ENCODE measurements at regions not wholly inside any gene's neighbourhood (a gene's known extent, or its start where the extent isn't known, plus 50 kb on each side); places are given as distances from the start of the nearest gene placed in this dataset.

DNA sequence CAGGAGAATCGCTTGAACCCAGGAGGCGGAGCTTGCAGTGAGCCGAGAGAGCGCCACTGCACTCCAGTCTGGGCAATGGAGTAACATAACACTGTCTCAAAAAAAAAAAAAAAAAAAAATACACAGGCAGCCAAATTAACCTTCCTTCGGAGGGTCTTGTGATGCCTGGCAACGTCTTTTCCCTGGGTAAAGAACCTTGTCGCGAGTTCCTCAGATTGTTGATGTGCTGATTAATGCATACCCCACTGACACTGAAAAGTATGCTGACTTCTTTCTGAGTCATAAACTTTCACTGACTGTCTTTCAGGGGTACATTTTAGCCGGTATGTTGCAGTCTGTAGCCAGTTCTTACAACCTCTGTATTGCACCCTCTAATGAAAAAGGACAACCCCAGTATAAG lies 95.1 kb upstream of the SOD1 start:
- DNase-seq = no peak

DNA sequence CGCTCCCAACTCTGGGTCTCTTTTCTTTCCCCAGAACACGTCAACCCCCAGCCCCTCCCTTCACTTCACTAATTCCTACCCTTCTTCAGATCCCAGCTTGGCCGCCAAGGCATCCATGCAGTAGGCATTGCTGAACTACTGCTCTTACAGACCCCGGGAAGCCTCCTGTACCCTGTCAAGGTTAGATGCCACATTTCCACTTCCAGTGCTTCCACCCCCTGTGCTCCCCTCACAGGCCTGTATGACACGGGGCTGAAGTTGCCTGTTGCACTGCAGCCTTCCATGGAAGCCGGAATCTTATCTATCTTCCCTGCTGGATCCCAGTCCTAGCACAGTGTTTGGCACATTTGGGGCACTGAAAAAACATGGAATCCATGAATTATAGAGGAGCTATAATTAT lies 99.0 kb upstream of the SOD1 start:
- DNase-seq = no peak

DNA sequence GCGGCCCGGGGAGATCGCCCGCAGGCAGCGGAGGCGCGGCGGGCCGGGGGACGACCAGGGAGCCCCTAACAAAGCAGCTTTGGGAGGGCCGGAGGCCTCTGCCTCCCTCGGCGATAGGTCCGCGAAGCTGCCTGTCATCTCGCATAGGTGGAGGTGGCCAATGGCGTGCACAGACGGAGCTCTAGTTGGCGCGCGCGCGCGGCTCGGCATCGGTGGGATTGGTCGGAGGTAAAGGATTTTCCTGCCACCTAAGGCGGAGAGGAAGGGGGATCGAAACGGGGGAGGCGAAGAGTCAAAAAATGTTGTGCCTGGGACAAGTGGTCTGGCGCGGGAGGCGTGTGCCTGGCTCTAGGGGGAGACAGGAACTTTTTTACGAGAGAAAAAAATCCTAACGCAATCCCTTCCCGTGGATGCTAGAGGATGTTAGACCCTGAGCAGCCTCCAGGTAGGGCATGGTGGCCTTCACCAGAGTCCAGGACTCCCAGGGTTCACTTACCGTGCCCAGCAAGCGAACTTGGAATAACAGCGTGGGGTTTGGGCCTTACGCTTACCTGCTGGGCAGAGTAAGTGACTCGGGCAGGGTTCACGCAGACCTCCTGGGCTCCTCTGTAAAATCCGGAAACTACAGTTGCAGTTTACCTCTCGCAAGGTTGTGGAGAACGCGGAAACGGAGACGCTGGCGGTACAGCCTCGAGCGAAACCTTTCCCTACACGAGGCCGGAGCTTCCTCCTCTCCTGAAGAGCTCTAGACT lies 99.9 kb upstream of the SOD1 start:
- peak; percentile 97 for DNase-seq

DNA sequence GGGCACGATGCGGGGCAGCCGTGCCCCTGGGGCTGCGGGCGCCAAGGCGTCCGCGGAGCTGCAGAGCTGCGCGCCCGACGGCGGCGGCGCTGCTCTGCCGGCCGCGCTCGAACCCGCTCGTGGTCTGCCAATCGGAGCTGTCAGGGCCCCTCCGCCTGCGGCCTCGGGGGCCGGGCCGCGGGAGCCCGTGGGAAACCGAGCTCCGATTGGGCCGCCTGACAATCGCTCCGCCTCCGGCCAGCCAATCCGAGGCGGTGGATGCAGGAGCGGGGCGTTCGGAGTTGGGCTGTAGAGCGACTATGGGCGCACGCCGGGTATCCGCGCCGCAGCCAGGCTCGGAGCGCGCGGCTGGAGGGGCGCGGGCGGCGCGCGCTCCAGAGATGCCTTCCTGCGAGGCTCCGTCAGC lies 100.5 kb upstream of the SOD1 start:
- DNase-seq = peak; percentile 94

DNA sequence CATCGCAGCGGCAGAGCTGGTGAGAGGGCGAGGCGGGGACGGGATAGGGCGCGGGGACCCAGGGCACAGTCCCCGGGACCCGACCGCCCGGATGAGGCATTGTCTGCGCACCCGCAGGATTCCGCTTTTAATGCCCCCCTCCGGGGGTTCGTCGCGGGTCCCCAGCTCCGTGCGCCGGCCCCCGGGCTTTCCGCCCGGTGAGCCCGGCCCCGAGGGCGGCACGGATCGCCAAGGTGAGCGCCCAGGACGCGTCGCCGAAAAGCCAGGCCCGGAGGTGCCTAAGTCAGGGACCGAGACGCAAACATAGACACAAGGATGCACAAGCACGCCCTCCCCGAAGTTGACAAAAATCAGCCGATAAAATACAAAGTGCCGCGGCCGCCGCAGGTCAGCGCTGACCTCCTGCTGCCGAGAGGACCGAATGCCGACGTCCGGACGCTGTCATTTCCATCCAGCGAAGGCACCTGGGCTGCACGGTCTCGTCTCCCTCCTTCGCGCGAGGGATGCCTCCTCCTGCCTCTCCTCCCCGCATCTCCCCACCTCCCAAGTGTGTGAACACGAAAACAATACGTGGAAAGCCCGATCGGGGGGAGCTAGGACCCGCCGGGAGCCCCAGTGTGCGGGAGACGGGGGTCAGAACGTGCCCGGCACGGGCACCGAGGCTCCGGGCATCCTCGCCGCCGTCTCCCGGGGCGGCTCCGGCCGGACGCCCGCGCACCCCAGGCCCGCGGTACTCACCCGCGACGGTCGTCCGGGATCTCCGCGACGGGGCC lies 101.1 kb upstream of the SOD1 start:
- DNase-seq = peak; percentile 55

DNA sequence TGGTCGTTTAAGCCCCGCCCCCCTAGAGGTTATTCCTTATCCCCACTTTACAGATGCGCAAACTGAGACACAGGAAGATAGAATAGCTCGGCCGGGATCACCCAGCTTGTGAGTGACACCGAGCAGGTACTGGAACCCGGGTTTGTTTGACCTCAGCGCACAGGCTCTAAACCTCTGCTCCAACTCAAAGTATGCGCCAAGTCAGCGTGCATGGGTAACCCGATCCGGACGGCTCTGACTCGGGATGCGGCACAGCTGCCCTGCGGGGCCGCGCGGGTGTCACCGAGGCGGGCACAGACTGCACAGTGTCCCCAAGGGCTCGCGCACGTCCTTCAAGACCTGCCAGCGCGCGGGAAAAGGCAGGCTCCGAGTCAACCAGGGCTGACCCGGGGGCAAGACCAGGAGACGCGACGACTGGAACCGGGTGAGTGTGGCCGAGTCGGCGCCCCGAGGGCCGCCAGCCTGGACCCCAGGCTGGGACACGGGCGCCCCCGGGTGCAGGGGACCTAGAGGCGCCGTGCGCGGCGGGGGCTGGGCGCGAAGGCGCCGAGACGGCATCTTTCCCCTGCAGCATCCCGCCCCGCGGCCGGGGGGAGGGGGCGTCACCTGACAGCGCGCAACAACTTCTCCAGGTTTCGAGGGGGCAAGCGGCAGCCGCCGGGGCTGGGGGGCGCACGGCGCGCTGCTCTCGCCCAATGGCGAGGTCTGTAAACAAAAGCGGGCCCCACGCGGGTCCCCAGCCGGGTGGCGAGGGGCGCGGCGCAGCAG lies 101.9 kb upstream of the SOD1 start:
- peak; percentile 36 for DNase-seq

DNA sequence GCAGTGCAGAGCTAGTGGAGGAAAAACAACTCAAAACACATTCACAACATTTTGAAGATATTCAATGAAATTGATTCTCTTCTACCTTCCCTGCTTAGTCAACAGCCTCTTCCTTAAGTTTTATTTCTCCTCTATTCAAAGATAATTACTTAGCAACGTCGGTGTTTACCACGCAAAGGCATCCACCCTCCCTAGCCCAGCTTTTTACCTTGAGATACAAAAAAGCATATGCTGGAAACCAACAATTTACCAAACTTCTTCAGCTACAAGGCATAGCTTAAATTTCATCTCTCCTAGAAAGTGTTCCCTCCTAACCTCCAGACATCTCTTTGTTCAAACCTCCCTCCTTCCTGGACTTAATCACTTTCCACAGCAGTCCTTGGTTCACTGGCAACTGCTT lies 102.8 kb upstream of the SOD1 start:
- no peak for DNase-seq

DNA sequence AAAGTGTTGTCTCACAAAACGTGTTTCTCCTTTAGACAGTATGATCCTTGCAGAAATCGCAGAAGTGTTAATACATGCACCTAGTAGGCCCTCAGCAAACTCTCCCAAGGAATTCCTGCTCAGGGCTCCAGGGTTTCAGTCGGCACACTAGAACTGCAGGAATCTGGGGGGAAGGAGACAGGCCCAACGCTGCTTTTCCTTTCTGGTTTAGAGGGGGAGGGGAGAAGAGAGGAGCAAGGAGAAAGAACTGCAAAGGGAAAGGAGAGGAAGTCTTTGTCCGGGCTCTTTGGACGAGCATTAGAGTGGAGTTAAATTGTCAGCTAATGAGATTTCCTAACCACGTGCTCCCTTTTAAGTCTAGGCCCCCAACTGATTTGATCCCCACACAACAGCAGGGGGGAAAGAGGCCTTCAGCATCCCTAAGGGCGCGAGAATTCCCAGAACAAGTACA lies 103.7 kb upstream of the SOD1 start:
- no peak for DNase-seq

DNA sequence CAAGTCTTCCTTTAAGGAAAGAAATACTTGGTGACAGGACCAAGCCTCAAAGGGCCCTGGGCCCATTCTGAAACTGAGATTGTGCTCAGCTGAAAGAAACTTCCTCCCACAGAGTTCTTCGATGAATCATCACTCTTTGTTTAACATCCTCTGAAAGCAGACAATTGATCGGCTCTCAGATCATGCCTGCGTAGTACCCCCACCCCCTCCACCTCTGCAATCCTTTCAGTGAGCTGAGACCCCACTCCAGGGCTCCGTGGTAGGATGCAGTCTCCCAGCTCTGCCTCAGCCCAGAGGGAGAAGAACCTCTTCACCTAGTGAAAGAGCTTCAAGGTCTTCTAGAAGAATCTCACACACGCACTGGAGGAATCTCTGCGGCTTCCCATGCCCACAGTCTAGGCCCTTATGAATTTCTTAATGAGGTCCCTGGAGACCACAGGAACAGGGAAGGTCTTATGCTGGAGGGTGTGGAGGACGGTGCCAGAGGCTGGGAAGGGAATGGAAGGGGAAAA lies 104.9 kb upstream of the SOD1 start:
- DNase-seq = peak; percentile 60

DNA sequence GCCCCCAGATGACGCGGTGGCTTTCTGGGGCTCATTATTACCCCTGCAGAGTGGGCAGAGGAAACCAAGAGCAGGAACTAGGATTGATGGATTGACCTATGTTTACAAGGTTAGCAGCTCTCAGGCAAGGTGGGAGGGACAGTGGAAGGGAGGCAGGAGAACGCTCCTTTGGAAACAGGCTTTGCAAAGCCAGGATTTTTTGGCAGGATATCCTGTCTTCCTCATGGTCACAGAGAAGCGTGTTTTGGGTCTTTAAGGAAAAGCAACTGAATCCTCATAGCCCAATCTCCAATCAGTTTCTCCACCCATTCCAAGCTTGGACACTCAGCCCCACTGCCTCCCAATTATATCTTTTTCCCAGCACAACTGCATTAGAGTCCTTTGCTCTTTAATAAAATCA lies 105.6 kb upstream of the SOD1 start:
- DNase-seq = no peak

DNA sequence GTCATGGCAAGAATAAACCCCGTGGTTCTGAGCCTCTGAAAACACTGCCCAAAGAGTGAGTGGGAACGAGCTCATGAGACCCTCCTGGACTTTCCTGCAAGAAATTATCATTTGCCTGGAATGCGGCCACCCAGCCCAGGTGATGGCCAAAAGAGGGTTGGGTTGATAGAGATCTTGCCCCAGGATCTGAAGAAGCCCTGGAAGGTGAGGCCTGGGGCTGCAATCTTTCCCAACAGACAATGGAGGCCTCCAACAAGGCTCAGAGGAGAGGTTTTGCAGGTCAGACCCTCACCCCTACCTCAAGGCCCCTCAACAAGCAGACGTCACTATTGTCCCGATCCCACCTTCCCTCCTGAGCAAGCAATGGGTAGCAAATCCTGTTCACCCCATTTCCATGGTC lies 106.0 kb upstream of the SOD1 start:
- no peak for DNase-seq

DNA sequence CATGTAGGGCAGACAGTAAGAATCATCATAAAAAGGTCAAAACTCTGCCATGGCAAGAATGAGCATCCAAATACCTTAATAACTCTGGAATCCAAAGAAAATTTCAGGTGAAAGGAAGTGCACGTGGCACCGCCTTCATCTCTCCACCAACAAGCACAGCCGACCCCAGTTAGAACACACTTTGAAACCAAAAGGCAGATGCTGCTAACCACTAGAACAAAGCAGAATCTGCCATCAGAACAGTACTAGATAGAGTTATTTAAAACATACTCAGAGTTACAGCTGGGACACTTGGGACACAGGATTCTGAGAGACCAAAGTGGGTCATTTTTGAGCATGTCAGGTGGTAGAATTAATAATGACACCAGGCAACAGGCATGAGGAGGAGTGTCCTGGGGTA lies 106.7 kb upstream of the SOD1 start:
- no peak for DNase-seq

DNA sequence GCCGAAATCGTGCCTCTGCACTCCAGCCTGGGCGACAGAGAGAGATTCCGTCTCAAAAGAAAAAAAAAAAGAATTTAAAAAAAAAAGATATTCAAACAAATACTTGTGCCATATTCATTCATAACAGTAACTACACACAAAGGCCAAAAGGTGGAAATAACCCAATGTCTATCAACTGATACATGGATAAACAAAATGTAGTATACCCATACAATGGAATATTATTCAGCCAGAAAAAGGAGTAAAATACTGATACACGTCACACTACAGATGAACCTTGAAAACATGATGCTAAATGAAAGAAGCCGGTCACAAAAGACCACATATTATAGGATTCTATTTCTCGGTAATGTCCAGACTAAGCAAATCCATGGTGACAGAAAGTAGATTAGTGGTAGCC lies 109.4 kb upstream of the SOD1 start:
- no peak for DNase-seq

DNA sequence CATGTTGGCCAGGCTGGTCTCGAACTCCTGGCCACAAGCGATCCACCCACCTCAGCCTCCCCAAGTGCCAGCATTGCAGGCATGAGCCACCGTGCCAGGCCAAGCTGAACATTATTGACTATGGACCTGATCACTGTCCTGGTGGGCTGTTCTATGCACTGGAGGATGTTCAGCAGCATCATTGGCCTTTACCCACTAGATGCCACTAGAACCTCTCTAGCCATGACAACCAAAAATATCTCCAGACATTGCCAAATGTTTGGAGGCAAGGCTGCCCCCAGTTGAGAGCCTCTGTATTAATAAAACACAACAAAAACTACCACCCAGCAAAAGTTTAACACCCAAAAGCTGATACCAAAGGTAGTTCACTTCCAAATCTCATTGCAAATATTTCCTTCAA lies 110.8 kb upstream of the SOD1 start:
- no peak for DNase-seq

DNA sequence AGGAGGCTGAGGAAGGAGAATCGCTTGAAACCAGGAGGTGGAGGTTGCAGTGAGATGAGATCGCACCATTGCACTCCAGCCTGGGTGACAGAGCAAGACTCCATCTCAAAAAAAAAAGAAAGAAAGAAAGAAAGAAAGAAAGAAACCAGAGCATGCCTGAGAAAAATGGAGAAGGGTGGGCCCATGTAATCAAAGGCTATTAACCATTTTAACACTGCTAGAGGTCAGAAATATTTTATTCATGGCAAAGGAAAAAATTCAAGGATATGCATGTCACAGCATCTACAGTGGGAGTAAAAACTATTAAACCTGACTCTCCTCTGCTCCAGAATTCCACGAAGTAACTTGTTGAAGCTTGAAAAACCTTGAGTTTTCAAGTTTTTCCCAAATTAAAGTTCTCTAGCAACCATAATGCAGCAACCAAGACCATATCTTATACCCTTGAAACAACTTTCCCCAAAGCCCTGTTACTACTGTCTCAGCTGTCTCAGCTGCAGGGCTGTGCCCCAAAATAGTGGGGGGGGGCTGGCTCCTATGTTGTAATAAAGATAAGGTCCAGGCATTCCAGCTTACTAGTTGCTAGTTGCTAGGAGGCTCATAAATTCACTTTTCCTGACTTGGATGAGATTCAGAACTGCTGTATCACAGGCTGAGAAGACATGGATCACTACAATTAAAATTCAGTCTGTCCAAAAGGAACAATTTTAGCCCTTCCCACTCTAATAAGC lies 112.9 kb upstream of the SOD1 start:
- DNase-seq = no peak

DNA sequence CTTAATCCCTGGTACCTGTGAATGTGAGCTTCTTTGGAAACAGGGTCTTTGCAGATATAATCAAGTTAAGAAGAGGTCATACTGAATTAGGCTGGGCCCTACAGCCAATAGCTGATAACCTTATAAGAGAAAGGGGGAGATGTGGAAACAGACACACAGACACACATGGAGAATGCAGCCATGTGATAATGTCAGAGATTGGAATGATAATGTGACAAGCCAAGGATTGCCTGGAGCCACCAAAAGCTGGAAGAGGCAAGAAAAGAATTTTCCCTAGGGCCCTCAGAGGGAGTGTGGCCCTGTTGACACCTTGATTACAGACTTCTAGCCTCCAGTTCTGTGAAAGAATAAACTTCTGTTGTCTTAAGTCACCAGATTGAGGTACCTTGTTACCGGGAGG lies 114.5 kb upstream of the SOD1 start:
- DNase-seq = no peak

DNA sequence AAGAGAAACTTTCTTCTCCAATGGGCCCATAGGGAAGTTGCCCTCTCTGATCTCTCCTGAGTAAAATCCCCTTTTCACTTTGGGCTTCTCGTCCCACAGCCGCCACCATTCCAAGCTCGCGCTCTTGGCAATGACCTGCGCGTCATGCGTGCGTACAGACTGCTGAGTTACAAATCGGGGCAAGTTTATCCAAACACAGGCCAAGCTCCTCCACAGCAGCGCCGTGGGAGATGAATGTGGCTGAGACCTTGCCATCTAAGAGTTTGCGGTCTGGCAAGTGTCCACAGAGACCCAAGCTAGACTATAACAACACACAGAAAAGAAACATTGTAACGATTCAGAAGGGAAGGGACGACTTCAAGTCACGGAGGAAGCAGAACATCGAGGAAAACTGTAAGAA lies 116.3 kb upstream of the SOD1 start:
- no peak for DNase-seq

DNA sequence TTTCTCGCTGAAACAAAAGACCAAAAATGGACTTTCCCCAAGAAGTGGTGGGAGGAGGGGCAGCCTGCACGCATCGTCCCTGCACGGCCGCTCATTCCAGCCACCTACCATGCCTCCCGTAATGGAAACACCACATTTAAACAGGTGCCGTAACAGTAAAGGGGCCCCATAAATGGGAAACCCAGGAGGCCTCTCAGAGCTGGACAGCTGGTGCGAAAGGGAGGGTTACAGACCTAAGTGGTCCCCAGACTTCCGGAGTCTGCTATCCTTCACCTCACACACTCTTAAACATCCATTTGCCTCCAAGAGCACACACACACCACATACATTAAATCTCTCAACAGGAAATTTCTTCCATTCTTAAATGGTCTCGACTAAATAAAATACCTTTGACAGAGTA lies 120.7 kb upstream of the SOD1 start:
- DNase-seq = no peak

DNA sequence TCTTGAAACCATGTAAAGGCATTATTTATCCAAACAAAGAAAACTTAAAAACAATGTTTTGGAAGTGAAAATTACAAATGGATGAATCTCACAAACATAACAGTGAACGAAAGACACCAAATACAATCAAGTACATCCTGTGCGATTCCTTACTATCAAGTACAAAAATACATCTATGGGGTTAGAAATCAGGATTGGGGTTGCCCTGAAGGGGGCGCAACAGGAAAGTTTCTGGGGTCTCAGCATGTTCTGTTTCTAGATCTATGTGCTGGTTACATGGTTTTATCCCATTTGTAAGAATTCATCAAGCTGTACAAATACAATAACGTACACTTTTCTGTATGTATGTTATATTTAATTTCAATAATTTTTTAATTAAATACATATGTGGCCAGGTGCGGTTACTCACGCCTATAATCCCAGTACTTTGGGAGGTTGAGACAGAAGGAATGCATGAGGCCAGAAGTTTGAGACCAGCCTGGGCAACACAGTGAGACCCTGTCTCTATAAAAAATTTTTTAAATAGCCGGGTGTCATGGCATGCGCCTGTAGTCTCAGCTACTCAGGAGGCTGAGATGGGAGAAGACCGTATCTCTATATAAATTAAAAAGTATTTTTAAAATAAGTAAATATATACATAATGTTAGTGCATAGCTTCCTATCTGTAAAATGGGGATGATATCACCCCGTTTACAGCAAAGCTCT lies 121.5 kb upstream of the SOD1 start:
- DNase-seq = peak; percentile 43

DNA sequence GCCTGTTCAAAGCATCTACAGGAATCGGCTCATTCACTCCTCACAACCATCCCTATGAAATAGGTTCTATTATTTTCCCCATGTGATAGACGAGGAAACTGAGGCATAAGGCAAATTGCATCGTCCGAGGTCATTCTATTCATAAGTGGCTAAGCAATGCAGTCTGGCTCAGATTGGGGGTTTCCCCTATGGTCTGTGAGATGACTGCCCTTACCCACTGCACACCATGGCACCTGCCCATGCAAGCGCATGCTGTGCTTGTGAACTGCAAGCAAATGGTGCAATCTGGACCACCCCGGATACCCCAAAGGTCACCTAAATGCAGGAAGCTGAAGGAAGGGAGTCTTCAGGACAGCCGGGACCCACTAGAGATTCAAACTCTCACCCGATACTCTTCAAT lies 123.4 kb upstream of the SOD1 start:
- no peak for DNase-seq

DNA sequence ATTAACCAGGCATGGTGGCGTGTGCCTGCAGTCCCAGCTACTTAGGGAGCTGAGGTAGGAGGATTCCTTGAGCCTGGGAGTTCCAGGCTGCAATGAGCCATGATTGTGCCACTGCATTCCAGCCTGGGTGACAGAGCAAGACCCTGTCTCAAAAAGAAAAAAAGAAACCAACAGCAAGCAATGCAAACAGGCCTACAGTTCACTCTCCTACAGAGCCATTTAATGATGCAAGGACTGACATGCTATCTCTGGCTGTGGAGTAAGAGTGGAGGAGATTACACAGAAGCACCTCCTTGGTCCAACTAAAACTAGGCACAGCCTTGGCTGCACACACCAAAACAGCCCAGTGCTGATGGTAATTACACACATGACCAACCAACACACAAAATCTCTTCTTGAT lies 127.5 kb upstream of the SOD1 start:
- no peak for DNase-seq
